GM18858 (cell line): ENCODE measurements at regions not wholly inside any gene's neighbourhood (a gene's known extent, or its start where the extent isn't known, plus 50 kb on each side); places are given as distances from the start of the nearest gene placed in this dataset.
A peak's percentile ranks its signal among the peaks of the same experiment; 100 is the strongest.
"Not testable (repeated sequence)": the region's sequence is repeated elsewhere in the genome, so short reads cannot be mapped to it uniquely, and the experiment has no call there.

ENCODE experiments used
- ATAC-seq: cut with Tn5 transposase; IDR thresholded peaks from one replicate; pipeline ENCODE4 v1.9.1; 2021; ENCODE audit not compliant: unreplicated experiment

- no peak for ATAC-seq
Observed at GRCh38 chr20:40955326-40955725, 73.3 kb upstream of the TOP1 start.

DNA sequence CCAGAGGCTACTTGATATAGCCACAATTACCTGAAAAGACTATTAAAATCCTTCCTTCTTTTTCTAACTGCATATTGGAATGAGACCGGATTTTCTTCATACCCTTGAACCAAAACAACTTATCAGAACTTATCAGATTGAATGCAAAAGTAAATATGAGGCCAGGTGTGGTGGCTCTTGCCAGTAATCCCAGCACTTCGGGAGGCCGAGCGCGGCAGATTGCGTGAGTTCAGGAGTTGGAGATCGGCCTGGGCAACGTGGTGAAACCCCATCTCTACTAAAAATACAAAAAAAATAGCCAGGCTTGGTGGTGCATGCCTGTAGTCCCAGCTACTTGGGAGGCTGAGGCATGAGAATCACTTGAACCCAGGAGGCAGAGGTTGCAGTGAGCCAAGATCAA, 72.8 kb upstream of the TOP1 start:
- not testable (repeated sequence) for ATAC-seq

- no peak for ATAC-seq
Observed at GRCh38 chr20:40956542-40957264, 71.9 kb upstream of the TOP1 start.

DNA sequence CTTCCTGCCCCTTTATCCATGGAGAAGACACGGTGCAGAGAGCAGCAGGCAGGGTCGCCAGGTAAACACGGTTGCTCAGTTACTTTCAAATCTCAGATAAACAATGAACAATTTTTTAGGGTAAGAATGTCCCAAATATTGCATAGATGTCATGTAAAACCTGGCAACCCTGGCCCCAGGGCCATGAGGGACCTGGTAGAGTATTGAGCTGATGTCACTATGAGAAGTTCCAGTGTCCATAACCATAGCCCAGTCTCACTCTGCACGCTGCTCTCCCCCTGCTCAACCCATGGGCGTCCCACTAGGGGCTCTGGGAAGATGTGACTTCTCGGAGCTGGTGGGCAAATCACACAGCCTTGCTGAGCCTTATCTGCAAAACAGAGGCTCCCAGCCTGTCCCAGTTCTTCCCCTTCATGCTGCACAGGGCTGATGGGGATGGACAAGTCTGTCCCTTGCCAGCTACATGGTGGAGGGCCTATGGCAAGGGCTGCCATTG, 71.3 kb upstream of the TOP1 start:
- no peak for ATAC-seq

DNA sequence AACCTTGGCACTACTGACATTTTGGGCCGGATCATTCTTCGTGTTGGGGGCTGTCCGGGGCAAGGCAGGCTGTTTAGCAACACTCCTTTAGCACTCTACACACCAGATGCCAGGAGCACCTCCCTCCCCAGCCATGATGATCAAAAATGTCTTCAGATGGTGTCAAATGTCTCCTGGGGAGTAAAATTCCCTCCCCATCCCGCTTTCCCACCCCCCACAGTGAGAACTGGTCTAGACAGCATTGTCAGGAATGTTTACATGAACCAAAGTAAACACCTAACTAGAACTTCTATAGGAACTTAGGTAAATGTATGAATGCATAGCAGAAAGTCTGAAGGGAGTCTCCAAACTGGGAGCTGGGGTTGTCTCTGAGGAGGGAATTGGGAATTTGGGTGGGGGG, 70.0 kb upstream of the TOP1 start:
- no peak for ATAC-seq

DNA sequence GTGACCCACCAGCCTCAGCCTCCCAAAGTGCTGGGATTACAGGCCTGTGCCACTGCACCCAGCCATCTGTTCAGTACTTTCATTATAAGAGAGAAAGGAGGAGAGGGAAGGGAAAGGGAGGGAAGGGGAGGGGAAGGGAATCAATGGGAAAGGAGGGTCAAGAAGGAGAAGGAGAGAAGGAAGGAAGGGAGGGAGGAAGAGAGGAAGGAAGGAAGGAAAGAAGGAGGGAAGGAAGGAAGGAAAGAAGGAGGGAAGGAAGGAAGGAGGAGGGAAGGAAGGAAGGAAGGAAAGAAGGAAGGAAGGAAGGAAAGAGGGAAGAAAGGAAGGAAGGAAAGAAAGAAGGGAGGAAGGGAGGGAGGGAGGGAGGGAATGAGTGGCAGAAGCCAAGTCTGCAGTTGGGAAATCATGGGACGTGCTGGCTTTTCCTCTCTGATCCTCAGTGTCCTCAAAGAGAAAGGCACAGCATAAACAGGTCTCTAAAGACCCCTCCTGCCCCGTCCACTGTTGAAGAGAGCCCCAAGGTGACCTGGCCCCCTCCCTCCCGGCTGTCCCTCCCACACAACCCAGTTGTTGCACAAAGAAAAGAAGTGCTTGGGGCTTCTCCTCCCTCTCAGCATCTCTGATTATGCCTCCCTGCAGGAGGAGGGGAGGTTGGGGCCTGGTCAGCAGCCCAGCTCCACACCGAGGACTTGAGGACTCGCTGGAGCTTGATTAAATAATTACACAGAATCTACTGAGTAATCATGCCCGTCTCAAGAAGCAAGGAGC, 69.1 kb upstream of the TOP1 start:
- ATAC-seq, result no peak

- no peak for ATAC-seq
Observed at GRCh38 chr20:40960101-40960500, 68.5 kb upstream of the TOP1 start.

DNA sequence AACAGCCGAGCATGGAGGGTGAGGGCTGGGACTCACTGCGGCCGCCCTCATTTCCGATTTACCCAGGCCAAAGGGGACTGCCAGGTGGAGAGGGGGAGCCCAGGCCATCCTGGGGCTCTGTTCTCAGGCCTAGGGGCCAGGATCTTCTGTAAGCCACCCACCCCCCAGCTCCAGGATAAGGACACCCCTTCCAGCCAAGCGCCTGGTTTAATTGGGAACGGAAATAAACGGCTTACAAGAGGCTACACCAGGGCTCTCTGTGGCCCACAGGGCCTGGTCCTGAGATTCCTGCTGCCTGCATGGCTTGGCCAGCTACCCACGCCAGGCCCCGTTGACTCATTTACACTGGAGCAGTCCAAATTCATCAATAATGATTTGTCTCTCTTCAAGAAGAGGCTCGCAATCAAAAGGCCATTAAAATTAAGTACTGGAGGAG, 68.1 kb upstream of the TOP1 start:
- ATAC-seq, result no peak

- no peak for ATAC-seq
Observed at GRCh38 chr20:40961176-40961575, 67.4 kb upstream of the TOP1 start.

DNA sequence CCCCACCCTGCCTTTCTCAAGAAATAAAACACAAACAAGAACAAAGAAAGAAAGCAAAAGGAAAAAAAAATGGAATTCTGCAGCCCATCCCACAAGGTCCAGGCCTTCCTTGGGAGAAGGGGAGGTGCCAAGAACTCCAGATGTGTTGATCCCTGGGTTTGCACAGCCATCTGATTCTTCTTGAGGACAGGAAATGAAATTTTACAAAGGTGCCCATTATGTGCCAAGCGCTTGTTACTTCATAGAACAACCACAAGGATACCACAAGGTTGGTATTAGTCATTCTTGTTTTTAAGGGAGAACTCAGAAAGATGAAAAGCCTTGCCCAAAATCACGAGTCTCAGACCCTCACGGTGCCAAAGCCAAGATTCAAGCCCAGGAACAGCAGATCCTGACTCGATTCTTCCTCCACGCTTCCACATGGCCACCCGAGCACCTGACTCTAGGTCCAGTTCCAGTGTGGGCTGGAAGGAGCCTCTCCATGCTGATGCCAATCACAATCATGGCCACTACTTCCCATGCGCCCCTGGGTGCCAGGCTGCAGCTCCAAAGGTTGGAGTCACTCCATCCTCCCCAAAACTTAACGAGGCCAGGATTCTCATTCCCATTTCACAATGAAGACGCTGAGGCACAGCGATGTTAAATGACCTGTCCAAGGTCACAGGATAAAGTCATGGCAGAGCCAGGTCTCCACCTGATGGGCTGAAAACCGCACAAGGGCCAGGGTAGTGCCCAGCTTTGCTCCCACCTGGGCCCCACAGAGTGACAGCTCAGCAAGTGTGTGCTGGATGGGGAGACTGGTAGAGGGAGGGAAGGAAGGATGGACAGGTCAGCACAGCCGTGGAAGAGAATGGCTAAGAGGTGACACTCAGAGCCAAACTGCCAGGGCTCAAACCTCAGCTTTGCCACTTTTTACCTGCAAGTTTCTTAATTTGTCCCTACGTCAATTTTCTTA, 66.7 kb upstream of the TOP1 start:
- ATAC-seq, result no peak

GRCh38 chr20:40962733-40963504, 65.7 kb upstream of the TOP1 start:
- ATAC-seq, result peak; percentile 47

DNA sequence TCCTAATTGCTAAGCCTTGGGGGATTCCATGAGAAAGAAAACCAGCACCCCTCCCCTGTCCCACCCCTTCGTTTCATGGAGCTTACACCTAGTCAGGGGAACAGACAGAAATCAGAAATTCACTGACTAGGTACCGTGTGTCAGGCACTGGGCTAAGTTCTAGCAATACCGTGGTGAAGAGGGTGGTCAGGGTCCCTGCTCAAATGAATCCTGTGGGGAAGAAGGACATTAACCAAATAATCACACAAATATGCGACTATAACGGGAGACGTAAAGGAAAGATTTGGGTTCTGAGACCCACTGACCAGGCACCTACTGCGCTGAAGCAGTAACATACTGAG, 65.1 kb upstream of the TOP1 start:
- no peak for ATAC-seq

- ATAC-seq, result no peak
Observed at GRCh38 chr20:40965671-40966070, 63.0 kb upstream of the TOP1 start.

GRCh38 chr20:40966103-40966502, 62.5 kb upstream of the TOP1 start:
- ATAC-seq, result no peak

- ATAC-seq, result no peak
Observed at GRCh38 chr20:40966516-40967185, 62.0 kb upstream of the TOP1 start.

GRCh38 chr20:40967700-40968099, 60.9 kb upstream of the TOP1 start:
- ATAC-seq, result no peak

DNA sequence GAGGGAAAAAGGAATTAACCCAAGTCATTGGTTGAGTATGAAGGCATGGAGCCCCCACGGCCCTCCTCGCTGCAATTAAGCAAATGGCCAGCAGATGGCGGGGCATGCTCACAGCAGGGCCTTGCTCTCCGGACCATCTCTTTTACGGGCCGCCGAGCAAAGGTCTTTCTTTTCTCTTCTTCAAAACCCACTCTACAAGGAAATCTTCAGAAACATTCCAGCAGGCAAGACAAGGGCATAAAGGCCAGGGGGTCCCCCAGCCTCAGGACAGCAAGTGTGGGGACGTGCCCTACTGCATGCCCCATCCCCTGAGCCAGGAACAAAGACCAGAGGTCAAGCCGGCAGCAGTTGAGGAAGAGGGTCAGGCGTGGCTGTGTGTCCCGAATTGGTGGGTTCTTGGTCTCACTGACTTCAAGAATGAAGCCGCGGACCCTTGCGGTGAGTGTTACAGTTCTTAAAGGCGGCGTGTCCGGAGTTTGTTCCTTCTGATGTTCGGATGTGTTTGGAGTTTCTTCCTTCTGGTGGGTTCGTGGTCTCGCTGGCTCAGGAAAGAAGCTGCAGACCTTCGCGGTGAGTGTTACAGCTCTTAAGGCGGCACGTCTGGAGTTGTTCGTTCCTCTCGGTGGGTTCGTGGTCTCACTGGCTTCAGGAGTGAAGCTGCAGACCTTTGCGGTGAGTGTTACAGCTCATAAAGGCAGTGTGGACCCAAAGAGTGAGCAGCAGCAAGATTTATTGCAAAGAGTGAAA, 59.6 kb upstream of the TOP1 start:
- ATAC-seq, result peak; percentile 46

DNA sequence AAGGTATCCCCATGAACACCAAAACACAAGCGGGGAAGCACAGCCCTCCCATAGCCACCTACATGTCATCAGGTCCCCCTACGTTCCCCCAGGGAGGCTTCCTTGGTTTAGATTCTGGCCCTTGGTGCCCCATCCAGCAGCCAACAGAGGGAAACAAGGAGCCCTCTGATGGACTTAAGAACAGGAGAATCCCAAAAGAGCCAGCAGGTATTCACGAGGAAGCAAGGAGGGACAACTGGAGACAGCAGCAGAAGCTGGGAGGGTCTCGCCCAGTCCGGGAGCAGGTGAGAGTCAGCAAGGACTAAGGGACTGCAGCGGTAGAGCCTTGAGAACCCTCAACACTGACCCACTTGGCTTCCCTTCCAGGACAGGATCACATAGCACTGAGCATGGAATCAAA, 58.4 kb upstream of the TOP1 start:
- ATAC-seq, result no peak

DNA sequence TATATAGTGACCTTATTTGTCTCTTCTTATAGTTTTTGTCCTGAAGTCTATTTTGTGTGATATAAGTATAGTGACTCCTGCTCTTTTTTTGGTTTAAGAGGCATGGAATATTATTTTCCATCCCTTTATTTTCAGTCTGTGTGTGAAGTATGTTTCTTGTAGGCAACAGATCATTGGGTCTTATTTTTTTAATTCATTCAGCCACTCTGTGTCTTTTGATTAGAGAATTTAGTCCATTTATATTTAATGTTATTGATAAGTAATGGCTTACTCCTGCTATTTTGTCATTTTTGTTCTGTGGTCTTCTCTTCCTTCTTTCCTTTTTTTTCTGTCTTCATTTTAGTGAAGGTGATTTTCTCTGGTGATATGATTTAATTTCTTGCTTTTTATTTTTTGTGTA, 51.4 kb upstream of the TOP1 start:
- ATAC-seq, result no peak
